Omental fat pad (tissue), 3 donors: ENCODE measurements at regions not wholly inside any gene's neighbourhood (a gene's known extent, or its start where the extent isn't known, plus 50 kb on each side); places are given as distances from the start of the nearest gene placed in this dataset.

Experiments
- ATAC-seq: fragments of 150-250 bp; one replicate; pipeline ENCODE4 v1.9.1; 2016; ENCODE audit warnings: mild to moderate bottlenecking, moderate library complexity; ENCODE audit not compliant: low FRiP score
- DNase-seq: peaks from one replicate; pipeline ENCODE4 v3.0.0-alpha.2; 2019; ENCODE audit warnings: low spot score
- TF ChIP-seq, protein P1 (sequence below), 3 donors: fragments of 450-650 bp; IDR thresholded peaks; one replicate each; pipeline ENCODE4 v1.5.1; 2016 to 2017; ENCODE audit warnings: antibody characterized with exemption in 3 of 3, mild to moderate bottlenecking in 3 of 3, moderate library complexity in 2 of 3

DNA sequence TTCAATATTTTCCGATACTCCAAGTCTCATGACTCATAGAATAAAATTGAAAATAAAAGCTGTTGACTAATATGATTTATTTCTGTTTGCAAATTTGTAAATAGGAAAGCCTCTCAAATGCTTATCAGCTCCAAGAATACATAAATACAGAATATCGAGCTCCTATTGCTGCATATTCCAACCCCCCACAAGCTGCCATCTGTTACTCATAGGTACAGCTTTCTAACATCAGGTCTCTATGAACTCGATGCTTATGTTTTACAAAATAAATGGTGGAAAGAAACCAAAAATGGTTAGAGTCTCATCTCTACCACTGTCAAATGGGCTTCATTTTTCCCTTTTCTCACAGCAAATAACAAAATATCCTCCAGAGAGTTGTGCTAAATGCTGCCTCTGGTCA is 631.6 kb upstream of the CDH18 start:
- no peak for DNase-seq
- TF ChIP-seq, protein P1, sequence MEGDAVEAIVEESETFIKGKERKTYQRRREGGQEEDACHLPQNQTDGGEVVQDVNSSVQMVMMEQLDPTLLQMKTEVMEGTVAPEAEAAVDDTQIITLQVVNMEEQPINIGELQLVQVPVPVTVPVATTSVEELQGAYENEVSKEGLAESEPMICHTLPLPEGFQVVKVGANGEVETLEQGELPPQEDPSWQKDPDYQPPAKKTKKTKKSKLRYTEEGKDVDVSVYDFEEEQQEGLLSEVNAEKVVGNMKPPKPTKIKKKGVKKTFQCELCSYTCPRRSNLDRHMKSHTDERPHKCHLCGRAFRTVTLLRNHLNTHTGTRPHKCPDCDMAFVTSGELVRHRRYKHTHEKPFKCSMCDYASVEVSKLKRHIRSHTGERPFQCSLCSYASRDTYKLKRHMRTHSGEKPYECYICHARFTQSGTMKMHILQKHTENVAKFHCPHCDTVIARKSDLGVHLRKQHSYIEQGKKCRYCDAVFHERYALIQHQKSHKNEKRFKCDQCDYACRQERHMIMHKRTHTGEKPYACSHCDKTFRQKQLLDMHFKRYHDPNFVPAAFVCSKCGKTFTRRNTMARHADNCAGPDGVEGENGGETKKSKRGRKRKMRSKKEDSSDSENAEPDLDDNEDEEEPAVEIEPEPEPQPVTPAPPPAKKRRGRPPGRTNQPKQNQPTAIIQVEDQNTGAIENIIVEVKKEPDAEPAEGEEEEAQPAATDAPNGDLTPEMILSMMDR (IDR thresholded peaks at IDR 0.05), result no peak
- ATAC-seq, result no peak

DNA sequence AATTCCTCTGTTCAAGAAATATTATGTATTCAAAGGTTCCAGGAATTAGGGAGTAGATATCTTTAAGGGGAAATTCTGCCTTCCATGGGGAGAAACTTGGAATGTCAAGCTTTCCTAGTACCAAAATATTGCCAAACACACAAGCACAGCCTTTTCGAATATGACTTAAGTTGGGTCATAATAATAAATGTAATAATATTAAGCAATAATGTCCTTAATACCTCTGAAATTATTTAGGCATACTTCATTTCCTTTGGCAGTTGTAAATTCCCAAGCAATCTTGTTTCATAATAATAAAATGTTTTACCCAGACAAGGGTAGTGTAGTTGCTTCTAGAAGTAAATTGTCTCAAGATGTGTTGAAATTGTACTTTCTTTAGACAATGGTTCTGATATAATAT is 630.3 kb upstream of the CDH18 start:
- ATAC-seq, result peak; percentile 48
- TF ChIP-seq, protein P1 (IDR thresholded peaks at IDR 0.05), result no peak
- no peak for DNase-seq

GRCh38 chr5:20617841-20618240 is 629.8 kb upstream of the CDH18 start:
- TF ChIP-seq, protein P1 (IDR thresholded peaks at IDR 0.05), result no peak
- no peak for DNase-seq
- peak; percentile 19 for ATAC-seq

- TF ChIP-seq, protein P1 (IDR thresholded peaks at IDR 0.05), result no peak
- ATAC-seq (no peak), DNase-seq (no peak)
These were observed 628.0 kb upstream of the CDH18 start for GRCh38 chr5:20615888-20616563.

DNA sequence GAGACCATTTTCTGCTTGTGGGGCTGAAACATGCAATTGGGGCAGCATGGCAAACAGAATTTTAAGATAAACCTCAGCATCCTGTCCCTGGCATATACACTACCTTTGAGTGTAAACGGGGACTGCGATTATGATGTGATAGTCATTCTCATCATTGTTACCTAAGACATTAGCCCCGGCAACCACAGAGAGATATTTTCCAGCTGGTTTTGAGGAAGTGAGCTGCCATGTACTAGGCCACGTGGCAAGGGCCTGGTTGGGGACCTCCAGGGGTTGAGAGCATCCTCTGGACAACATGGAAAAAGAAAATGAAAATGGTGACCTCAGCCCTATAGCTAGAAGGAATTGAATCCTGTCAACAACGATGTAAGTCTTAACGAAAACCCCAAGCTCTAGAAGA is 623.6 kb upstream of the CDH18 start:
- no peak for DNase-seq
- TF ChIP-seq, protein P1 (IDR thresholded peaks at IDR 0.05), result no peak
- no peak for ATAC-seq

- DNase-seq (no peak), ATAC-seq (no peak)
- TF ChIP-seq, protein P1 (IDR thresholded peaks at IDR 0.05), result no peak
These were observed 622.7 kb upstream of the CDH18 start for GRCh38 chr5:20610681-20611080.

GRCh38 chr5:20609126-20609525 is 621.1 kb upstream of the CDH18 start:
- TF ChIP-seq, protein P1 (IDR thresholded peaks at IDR 0.05), result no peak
- ATAC-seq, result no peak
- DNase-seq, result no peak
